ENCODE measurements at regions not wholly inside any gene's neighbourhood (a gene's known extent, or its start where the extent isn't known, plus 50 kb on each side); places are given as distances from the start of the nearest gene placed in this dataset.
"Not testable (repeated sequence)": the region's sequence is repeated elsewhere in the genome, so short reads cannot be mapped to it uniquely, and the experiment has no call there.

DNA sequence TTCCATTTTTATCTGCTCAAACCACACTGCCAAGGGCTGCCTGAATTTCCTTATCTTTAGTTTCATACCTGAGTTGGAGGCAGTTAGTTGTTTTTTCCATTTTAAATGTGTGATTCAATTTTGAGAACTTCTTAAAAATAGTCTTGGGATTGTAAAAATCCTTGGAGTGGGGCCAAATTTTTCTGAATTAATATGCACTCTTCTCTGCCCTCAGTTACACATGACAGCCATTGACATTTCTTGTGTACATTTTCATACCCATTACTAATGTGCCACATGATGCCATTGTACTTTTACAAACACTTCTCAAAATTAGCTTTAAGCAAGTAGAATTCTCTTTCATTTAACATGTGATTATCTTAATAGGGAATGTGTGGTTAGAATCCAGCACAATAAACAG, 141.7 kb downstream of the C3orf38 start:
- DNase-seq: no peak

DNA sequence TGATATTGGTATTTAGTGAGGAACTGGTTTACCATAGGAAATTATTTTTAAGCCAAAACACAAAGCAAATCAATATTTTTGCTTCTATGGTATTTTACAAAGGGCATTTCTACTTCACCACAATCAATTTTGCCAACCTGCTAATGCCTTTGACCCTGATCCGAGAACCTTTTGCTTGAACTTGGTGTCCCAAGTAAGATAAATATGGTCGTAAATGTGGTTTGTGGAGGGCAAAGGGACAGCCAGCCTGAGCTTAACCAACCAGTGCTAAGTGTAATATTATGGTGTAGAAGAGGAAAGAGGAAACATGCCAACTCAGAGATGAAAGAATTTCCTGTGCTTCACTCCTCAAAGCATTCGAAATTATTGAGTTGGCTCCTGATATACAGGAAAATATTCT, 148.4 kb downstream of the C3orf38 start:
- no peak for DNase-seq

DNA sequence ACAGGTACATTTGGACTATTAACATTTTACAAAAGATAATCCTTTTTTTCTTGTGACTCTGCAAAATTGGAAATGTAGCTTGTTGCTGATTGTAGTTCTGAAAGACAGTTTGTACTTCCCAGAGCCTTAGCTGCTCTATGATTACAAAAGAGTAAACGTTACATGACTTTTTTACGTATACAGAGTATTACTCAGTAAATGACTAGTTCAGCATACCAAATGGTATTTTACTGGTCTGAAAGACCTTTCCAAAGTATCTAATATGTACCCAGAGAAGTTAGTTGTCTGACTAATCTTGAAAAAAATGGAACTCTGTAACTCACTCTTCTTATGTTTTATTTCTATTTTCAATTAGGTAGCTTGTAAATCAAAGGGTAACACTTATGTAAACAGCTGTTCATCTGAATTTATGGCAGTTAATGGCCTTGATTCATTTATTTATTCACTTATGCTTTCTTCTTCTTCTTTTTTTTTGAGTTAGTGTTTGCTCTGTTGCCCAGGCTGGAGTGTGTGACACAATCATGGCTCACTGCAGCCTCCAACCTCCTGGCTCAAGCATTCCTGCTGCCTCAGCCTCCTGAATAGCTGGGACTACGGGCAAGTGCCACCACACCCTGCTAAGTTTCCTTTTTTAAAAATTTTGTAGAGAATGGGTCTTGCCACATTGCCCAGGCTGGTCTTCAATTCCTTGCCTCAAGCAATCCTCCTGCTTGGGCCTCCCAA, 151.7 kb downstream of the C3orf38 start:
- no peak for DNase-seq

DNA sequence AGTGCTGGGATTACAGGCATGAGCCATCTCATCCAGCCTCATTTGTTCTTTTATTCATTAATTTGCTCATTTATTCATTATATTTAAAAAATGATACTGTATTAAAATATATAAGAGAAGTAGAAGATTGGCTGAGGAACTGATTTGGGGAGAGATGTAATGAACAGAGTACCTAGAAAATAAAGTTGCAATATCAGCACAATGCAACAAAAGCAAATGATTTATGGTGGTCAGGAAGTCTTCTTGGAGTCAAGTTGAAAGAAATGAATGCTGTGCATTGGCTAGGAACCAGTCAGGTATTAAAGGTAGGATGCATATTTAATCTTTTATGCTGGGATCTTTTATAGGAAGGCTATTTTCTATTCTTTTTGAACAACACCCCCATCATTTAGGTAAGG, 152.2 kb downstream of the C3orf38 start:
- DNase-seq: no peak

DNA sequence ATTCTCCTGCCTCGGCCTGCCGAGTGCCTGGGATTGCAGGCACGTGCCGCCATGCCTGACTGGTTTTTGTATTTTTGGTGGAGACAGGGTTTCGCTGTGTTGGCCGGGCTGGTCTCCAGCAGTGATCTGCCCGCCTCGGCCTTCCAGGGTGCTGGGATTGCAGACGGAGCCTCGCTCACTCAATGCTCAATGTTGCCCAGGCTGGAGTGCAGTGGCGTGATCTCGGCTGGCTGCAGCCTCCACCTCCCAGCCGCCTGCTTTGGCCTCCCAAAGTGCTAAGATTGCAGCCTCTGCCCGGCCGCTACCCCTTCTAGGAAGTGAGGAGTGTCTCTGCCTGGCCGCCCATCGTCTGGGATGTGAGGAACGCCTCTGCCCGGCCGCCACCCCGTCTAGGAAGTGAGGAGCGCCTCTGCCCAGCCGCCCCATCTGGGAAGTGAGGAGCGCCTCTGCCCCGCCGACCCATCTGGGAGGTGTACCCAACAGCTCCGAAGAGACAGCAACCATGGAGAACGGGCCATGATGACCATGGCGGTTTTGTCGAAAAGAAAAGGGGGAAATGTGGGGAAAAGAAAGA, 153.7 kb downstream of the C3orf38 start:
- DNase-seq: not testable (repeated sequence)

DNA sequence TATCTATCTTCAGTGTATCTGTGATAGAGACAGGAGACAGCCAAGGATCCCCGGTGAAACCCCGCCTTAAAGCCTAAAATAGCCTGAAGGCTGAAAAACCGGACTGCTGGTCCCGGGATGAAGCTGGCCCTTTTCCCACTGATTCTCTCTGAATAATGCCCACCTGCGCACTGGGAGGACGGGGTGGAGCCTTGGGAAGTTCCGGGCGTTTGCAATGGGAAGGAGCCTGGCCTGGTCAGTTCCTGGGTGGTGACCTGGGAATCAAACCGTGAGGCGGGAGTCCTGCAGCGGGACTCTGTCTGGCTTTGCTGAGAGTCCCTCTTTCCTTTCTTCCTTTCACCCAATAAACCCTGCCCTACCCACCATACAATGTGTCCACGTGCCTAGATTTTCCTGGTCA, 157.9 kb downstream of the C3orf38 start:
- DNase-seq: no peak

DNA sequence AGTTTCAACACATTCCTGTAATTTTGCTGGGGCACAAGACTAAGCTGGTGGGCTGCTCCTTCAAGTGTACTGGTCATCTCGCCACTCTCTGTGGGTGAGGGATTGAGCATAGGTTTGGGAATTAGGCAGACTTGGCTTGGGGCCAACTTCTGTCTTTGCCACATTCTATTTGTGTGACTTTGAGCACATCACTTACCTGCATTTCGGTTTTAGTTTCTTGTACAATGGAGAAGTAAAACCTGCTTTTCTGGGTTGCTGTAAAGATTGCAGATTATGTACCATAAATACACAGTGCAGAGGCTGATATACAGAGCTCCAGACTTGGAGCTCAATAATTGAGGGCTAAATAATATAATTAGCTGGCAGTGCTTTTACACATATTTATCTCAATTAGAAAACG, 162.1 kb downstream of the C3orf38 start:
- DNase-seq: peak; percentile 13

DNA sequence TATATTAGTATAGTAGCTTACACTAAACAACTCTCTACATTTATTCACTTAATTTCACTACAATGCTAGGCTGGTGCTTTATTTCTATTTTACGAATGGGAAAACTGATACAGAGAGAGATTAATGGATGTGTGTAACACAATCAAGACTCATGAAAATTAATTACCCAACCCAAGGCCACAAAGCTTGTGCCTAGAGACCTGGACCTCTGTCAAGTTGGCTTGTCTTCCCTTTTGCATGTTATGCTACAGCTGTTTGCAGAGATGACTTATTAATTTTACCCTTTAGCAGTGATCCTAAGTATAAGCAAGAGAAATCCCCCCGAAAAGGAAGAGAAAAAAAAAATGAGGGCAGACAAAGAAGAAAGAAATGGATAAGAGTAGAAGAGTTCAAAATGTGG, 162.5 kb downstream of the C3orf38 start:
- peak; percentile 32 for DNase-seq

DNA sequence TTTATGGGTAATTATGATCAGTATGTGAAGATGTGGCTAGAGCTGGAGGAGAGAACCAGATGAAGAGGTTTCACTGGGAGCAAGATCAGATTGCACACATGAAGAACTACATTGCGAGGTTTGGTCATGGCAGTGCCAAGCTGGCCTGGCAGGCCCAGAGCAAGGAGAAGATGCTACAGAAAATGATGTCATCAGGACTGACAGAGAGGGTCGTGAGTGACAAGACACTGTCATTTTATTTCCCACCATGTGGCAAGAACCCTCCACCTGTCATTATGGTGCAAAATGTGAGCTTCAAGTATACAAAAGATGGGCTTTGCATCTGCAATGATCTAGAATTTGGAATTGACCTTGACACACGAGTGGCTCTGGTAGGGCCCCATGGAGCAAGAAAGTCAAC, 168.3 kb downstream of the C3orf38 start:
- DNase-seq: no peak

DNA sequence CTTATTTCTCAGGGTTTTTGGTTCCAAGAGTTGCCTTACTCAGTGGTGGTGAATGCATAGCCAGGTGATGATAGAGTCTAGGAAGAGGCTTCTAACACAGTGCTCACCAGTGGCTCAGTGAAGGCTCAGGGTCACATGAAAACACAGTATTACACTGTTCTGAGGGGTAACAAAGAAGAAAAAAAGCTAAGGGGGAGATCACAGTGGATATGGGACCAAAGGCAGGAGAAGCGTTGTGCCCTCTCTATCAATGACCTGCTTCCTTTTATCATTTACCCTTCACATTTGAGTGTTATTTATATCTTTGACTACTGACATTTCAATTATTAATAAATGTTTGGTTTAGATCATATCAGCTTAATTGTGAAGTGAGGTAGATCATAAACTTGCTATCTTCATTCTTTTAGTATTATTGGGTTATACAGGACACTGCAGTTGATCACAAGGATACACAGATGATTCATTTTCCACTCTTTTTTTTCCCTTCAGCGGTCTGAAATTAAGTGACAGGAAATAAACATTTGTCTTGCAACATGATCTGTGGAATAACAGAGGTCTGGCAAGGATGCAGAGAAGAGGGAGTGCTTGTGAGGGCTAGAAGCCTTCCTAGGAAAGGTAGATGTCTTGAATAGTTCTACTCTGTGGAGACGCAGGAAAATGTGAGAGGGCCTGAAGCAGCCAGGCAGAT, 171.7 kb downstream of the C3orf38 start:
- DNase-seq: peak; percentile 15

DNA sequence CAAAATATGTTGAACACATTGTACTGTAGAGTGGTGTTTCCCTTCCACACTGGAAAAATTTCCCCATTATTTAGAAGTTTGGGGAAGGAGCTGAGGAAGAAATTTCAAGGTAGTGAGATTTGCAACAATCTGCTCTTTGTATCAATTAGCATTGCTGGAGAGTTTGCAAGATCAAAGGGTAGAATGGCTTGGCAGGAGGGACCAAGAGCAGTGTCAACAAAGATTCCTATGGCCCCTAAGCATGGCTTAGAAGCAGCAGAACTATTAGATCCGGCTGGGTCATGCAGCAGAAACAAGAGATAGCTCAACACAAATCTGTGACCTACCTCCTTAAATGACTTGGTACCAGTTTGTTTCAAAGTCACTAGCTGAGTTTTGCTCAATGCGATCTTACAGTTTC, 175.0 kb downstream of the C3orf38 start:
- no peak for DNase-seq

DNA sequence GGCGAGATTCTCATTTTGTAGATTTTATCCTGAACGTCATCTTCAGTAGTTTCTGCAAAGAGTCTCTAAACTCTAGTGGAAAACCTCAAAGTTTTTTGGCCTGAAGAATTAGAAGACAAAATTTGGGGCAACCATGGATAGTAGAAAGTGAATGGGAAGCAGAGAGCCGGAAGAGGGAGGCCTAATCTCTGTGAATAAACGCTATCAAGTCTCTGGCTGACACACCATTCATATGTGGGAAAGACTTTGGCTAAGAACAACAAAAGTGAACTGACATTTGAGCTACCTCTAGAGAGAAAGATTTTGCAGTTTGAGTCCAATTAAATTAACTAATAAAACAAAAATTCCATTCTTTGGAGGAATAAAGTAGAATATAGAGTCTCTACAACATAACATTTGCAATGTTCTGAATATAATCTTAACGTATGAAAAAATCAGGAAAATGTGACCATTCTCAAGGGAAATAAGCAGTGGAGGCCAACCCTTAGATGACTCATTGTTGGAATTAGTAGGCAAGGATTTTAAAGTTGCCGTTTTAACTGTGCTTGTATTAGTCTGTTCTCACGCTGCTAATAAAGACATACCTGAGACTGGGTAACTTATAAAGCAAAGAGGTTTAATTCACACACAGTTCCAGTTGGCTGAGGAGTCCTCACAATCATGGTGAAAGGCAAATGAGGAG, 184.6 kb downstream of the C3orf38 start:
- DNase-seq: no peak

DNA sequence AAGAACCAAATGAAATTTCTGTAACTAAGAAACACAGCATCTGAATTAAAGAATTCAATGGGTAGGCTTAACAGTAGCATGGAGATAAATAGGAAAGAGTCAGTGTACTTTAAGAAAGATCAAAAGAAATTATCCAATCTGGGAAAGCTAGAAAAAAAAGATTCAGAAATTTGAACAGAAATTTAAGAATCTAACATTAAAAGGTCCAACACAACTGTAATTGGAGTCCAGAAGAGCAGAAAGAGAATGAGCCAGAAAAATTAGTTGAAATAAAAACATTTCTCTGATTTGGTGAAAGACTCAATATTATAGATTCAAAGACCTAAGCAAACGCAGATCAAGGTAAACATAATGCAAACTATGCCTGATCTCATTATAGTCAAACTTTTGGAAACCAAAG, 187.1 kb downstream of the C3orf38 start:
- DNase-seq: no peak

DNA sequence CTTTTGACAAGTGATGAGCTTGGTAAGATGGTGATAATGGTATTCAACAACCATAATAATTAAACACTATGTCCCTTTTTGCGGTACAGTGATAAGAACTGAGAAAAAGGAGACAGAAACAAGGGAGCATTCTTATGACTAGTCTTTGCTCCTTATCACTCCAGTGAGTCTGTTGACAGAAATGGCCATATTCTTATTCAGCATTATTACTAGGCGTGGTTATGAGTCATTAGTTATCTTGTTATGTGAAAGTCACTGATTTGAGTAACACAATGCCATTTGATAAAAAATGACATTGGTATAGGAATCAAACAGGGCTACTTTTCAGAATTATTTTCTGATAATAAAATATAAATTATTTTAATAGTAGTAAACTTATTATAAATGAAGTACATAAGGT, 193.5 kb downstream of the C3orf38 start:
- no peak for DNase-seq

DNA sequence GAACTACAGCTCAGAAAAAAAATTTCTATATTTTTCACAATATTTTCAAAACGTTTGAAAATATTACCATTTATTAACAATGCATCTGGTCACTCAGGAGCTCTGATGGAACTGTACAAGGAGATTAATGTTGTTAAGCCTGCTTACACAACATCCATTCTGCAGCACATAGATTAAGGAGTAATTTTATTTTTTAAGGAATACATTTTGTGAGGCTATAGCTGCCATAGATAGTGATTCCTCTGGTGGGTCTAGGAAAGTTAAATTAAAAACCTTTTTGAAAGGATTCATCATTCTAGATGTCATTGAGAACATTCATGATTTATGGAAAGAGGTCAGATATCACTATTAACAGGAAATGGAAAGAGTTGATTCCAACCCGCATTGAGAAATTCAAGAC, 196.9 kb downstream of the C3orf38 start:
- no peak for DNase-seq

DNA sequence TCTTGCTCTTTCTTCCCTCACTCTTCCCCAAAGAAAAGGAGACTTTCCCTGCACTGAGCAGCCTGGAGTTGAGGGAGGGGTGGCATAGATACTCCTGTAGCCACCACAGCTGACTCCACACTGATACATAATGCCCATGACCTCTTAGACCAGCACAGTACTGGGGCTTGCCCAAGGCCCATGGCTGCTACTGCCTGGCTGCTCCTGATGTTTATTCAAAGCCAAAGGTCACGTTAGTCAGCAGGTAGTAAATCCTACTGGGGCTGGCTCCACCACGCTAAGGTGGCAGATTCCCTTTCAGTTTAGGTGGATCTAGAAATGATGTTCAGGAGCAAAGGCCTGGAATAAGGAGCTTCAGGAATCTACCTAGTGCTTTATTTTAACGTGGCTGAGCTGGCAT, 212.7 kb downstream of the C3orf38 start:
- no peak for DNase-seq

DNA sequence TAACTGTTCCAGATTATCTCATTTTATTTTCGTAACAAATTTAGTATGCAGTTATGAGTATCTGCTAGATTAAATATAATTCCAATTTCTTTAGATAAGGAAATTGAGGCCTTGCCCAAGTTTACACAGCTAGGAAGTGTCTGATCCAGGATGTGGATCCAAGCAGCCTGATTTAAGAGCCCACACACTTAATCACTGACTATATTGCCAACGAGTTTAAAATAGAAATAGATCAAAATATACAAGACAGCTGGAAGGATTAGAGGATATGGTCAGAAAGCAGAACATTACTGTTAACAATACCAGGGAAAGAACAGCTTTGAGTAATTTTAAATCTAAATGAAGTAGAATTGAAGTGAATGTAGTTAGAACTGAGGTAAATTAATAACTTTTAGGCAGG, 215.2 kb downstream of the C3orf38 start:
- no peak for DNase-seq

DNA sequence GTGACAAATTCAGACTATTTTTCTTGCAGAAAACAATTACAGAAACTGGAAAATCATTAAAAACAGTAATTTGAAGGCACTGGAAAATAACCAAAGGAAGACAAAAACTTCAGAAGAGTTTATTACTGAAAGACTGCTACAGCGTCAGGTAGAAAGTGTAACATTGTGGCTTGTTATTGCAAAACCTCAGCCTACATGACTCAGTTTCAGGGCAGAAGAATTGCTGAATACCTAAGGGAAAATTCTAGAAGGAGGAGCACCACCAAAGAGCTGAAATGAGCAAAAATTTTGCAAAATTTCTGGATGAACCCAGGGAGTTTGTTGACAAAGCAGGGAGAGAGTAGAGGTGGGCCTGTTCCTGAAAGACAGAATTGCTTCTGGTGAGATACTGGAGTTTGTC, 219.6 kb downstream of the C3orf38 start:
- no peak for DNase-seq

DNA sequence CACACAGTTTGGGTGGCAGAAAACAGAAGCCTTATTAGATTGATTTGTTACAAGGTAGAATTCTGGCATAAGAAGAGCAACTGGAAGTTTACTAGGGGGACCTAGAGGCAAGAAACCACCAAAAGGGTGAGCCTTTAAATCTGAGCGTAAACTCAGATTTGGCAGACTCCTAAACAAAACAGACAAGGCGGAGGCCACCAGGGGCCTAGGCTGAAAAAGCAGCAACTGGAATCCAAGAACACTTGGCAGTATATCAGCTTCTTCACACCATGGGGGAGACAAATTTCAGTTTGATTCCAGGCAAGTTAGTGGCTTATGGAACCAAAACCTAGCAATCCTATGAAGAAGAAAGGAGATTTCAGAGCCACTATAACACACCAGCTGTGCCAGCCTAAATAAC, 220.0 kb downstream of the C3orf38 start:
- DNase-seq: no peak

DNA sequence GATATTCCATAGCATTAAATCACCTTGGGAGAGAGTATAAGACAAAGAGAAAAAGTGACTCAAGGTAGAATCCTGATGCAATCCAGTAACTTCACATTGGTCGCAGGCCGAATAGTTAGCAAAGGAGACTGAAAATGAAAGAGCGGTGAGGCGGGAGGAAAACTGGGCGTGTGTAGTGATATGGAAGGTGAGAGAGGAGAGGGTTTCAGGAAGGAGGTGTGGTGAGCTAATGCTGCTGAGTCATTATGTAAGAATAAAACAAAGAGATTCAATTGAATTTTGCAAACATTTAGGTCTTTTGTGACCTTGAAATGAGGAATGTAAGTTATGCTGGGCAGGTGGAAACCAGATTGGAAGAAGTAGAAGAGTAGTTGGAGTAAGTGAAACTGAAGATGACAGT, 235.3 kb downstream of the C3orf38 start:
- no peak for DNase-seq

DNA sequence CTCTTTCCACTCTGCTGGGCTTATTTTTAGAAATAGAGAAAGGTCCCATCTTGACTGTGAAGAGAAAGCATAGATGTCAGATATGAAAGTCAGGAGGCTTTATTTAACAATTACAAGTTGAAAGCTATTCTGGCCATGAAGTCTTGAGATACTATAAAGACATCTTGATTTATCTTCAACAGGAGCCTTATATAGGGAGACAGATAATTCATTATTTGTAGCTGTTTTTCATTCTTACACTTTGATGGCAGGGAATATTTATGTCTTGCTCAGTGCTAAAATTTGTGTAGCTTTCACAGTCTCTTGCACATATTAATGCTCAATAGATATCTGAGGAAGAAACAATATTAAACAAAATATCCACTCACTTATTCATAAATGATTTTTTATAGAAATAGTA, 248.8 kb downstream of the C3orf38 start:
- no peak for DNase-seq

DNA sequence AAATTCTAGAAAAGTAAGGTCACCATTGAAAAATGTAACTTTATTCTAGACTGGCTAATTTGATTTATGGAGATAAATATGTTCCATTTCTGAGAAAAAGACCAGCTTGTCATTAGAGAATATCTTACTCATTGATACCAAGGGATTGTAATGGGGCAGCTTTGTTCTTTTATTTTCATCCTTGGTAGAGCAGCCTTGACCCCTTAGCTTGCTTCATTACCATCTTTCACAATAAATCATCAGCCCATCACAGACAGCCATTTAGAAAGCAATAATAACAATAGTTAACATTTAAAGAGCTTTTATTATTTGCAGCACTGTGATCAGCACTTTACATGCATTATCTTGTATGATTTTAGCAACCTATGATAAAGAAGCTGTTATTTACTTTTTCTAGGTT, 253.6 kb downstream of the C3orf38 start:
- DNase-seq: no peak

DNA sequence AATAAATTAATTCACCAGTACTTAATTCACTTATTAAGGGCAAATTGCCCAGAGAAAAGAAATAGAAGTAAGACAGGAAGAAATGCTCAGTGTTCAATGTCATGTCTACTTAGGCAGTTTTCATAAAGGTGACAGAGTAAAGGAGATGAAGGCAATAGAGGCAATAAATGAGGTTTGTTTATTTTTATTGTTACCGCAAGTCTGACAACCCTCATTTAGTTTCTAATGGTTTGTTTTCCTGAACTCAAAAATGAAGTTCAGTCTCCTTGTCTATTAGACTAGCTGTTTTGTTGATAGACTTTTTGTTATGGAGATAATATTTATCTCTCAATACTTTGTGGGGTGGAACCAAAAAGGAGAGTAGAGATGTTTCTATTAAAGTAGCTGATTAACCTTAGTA, 258.3 kb downstream of the C3orf38 start:
- DNase-seq: no peak
